AML-193 (cell line): ENCODE measurements at regions not wholly inside any gene's neighbourhood (a gene's known extent, or its start where the extent isn't known, plus 50 kb on each side); places are given as distances from the start of the nearest gene placed in this dataset.
"Not testable (repeated sequence)": the region's sequence is repeated elsewhere in the genome, so short reads cannot be mapped to it uniquely, and the experiment has no call there.

Experiments used
- DNase-seq, 2 experiments: peaks; one replicate each; lab custom pipeline; 2025; lab: John Stamatoyannopoulos, UW

DNA sequence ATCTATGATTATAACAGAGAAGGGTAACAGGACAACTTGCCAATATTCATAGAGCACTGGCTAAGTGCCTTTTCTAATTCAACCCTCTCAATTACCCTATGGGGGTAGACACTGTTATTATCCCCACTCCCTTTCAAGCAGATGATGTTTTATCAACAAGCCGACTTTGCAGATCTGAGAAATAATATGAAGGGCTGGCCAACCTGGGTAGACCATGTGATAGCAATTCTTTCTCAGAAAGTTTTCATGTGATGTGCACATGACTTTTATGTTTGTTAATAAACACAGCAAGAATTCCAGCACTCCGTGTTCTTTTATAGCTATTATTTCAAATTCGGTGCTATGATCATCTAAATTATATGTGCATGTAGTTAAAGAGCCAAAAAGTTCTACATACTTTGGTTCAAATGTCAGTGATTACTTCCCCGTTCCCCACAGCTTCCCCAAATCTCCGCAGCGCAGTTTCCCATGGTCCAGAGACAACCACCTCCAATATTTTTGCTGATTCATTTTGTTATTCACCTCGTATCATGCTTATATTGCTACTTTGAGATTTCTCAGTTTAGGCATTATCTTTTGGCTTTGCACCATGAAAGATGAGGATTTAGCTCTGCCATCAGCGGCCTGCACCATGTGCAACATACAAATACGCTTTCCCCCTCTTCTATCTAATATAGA is 96.7 kb upstream of the GADD45A start:
- DNase-seq = no peak

DNA sequence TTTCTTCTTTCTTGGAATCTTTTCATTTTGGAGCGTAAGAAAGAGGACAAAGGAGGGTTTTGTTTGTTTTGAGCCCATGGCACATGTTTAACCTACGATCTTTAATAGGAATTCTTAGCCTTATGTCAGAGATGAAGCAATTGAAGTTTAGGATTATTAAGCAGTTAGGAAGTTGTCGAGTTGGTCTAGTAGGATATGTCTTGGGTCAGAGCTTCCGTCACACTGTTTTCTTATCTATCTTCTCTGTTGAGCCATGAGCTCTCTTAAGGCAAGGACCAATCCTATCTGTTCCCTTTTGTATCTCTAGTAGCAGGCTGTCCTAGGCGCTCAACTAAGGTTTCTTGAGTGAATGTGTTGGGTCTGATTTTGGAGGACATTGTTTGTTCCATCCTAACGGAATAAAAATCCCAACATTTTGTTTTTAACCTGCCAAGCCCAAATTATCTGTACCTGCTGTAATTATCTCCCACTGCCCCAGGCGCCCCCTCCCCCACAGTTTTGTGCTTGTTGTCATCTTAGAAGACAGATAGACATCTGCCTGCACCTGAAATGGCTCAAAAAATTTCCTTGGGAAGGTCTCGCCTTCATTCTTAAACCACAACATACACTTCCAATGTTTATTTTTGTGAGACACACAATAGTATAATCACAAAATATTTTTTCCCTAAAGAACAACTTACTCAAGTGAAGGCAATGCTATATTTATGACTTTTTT is 95.3 kb upstream of the GADD45A start:
- no peak for DNase-seq

GRCh38 chr1:67590329-67590728 is 94.7 kb upstream of the GADD45A start:
- no peak for DNase-seq

DNA sequence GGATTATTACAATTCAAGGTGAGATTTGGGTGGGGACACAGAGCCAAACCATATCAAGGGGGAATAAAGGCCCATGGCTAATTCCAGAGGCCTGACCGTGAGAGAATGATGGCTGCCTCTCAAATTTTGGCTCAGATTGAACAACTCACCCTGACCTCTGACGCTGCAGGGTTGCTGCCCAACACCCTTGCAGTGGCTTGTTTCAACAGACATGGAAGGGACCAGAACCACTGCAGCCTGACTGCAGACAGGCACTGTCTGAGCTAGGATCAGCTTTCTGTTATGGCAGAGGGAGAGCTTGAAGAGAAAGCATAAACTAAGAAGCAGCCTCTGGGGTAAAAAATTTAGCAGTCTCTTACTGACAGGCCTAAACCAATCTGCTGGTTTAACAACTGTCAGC is 90.2 kb upstream of the GADD45A start:
- no peak for DNase-seq

DNA sequence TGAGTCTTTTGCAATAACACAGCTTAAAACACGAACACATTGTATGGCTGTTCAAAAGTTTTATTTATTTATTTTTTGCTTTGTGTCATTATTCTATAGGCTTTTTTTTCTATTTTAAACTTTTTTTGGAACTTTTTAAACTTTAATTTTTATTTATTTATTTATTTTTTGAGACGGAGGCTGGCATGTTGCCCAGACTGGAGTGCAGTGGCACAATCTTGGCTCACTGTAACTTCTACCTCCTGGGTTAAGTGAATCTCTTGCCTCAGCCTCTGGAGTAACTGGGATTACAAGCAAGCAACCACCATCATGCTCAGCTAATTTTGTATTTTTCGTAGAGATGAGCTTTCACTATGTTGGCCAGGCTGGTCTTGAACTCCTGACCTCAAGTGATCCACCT is 88.3 kb upstream of the GADD45A start:
- DNase-seq = no peak

DNA sequence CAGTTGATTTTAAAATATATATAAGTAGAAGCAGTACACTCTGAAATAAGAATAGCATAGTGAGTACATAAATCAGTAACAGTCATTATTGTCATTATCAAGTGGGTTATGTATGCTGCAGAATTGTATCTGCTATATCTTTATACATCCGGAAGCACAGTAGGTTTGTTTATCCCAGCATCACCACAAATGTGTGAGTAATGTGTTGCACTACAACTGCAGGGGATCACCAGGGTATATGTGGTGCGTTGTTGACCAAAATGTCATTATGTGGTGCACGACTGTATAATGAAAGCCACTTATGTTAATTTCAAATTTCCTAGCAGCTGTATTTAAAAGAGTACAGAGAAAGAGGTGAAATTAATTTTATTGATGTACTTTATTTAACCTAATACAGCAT is 87.7 kb upstream of the GADD45A start:
- DNase-seq = no peak

DNA sequence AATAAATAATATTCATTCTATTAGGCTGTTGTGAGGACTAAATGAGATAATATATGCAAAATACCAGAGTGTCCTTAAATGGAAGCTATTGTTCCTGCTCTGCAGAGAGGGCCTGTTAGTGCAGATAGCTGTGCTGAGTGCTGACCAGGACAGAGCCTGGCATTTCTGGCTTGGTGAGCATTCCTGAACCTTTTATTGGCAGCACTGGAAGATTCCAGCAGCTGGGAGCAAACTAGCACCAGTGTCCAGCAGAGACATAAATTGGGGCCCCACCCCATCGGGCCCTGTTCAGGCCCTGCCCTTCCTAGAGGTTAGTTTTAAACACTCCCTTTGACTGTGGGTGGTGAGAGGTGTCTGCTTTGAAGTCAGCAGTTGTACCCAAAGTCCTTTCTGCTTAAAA is 85.9 kb upstream of the GADD45A start:
- DNase-seq = no peak

DNA sequence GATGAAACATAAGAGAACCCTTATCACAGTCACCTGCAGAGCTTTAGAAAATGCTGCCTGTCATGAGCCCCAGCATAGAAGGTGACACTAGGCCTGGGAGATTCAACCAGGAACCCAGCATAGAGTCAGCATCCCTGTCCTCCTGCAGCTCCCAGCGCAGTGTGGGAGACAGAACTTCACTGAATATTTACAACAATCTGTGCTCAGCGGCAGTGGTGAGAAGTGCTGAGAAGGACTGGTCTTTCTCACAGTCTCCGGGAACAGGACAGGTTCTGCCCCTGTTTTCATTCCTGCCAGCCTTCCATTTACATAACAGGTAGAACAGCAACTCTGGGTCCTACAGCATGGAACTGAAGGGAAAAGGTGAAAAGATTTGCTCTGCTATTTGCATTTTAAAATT is 83.5 kb upstream of the GADD45A start:
- DNase-seq = no peak

- no peak for DNase-seq
Measured at GRCh38 chr1:67601955-67602354, 83.0 kb upstream of the GADD45A start.

- no peak for DNase-seq
Measured at GRCh38 chr1:67604778-67605177, 80.2 kb upstream of the GADD45A start.

DNA sequence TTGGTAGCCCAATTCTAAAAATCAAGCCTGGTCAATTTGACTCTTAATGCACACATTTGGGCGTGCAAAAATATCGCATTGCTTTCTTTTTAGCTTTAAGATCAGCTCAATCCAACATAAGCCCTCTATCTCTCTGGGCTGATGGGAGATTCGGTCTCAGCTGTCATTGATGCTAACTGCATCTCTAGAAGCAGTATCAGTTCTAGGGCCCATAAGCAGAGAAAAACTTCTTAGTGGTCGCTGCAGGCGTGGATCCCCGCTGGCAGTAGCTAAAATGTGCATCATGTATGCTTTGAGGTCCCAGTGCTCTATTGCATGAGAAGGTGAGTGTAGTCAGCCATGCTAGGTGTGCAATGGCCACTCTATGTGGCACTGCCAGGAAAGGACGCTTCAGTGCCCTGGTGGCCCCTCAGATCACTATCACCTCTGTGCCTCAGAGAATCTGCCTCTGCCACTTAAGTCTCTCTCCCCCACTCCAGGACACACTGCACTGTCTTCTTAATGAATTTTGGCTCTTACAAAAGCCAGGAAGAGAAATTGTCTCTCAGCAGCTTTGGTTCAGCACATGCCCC is 79.7 kb upstream of the GADD45A start:
- no peak for DNase-seq

- no peak for DNase-seq
Measured at GRCh38 chr1:67607286-67607685, 77.7 kb upstream of the GADD45A start.

DNA sequence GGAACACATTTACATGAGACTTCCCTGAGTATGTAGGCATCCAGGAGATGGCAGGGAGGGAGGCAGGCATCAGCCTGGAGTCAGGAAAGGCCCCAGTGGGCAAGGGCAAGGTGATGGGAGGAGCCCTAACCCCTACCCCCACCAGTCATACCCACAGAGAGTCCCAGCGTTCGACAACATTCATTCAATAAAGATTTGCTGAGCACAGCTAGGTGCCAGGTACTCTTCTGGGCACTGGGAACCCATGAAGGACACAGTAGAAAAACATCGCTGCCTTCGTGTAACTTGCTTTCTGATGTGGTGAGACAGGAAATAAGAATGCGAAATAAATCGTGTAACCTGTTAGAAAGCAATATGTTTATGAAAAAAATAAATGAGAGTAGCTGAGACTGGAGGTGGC is 77.3 kb upstream of the GADD45A start:
- no peak for DNase-seq

DNA sequence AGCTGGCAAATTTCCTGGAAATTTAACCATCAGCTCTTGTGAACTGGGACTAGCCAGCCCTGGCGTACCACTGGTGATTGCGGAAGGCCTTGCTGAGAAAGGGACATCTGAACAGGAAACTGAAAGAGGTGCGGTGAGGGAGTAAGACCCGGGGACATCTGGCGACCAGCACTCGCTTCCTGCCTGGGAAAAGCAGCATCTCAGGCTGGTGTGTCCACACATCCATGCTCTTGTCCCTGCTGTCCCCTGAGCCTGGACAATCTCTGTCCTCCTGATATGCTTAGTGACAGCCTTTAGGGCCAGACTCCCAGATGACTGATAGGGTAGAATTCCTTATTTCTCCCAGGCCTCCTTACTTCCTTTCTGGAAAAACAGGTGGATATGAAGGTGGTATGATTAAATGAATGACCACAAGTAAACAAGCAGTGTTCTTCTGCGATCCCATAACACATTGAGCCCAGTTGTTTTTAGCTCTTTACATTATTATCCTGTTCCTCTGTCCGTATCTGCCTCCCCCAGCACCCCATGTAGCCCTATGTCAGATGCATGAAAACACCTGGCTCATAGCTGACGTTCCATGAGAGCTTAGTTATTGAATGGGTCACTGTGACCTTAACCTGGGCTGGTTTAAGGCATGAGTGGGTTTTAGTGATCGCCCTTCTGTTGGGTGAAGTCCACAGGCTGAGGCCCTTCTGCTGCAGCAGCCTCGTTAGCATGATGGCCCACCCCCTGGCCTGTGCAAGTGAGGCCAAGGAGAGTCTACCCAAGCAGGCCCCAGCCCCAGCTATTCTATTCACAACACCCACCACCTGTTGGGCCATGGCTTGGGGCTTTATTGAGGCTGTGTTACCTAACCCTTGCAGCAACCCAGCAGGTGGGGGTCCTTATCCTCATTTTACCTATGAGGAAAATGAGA is 76.1 kb upstream of the GADD45A start:
- DNase-seq = no peak

GRCh38 chr1:67609577-67610341 is 75.2 kb upstream of the GADD45A start:
- DNase-seq = no peak

DNA sequence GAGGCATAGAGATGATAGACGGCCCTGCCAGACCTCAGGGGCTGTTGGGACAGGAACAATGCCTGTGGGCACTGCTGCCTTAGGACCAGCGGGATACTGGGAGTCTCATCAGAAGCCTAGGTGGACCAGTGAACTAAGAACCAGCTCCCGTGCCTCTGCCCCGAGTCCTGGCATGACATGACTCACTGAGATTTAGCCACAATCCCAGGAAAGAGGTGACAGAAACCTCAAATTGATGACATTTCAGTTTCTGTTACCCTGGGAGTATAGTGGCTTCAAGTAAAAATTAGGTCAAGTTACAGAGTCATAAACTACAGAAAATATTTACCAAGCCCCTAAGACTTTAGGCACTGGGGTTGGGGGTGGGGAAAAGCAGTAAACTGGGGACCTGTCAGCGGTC is 74.6 kb upstream of the GADD45A start:
- DNase-seq = no peak

GRCh38 chr1:67611846-67612245 is 73.2 kb upstream of the GADD45A start:
- DNase-seq = no peak

DNA sequence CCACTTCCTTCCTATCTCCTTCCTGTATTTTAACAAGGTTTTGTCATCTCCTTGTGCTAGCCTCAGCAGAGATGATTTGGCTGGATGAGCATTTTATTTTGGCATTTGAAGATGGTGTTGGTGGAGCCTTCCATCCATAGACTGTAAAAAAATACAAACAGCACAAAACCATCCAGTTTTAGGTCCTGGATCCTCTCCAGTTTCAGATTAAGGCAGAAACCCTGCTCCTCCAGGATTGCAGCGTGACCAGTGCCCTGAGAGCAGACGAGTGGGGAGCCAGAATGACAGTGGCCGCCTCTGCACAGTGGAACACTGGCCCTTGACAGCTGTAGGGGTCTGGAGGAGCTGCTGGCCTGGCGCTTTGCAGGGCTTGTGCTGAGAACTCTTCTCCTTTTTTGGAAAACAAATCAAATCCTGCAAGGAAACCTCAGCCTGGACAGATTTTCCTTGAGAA is 72.2 kb upstream of the GADD45A start:
- DNase-seq = no peak

- DNase-seq = not testable (repeated sequence)
Measured at GRCh38 chr1:67613479-67613878, 71.5 kb upstream of the GADD45A start.

- no peak for DNase-seq
Measured at GRCh38 chr1:67614511-67614934, 70.5 kb upstream of the GADD45A start.

DNA sequence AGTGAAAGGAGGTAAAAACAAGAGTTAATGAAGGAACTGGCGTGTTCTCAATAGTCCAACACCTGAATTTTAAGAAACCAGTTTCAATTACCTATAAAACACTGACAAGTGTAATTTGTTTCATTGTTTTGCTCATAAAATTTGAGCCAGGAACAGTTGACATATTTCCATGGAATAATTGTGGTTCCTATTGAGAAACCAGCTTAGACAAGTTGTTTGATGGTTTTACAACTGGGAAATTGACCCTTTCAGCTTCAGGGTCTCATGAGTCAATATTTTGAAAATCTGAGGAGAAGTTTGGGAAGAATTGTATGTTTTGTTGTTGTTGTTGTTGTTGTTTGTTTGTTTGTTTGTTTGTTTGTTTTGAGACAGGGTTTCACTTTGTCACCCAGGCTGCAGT is 69.1 kb upstream of the GADD45A start:
- DNase-seq = no peak
